Calu3 (cell line): ENCODE measurements at regions not wholly inside any gene's neighbourhood (a gene's known extent, or its start where the extent isn't known, plus 50 kb on each side); places are given as distances from the start of the nearest gene placed in this dataset.

Source experiments
- BruUV-seq: library from RNA; stranded (reverse); fragments of 400-500 nt; replicated peaks from 2 replicates; lab custom pipeline; 2021; lab: Mats Ljungman, UMichigan
- CTCF ChIA-PET: fragments of 300-600 bp; sonication (Branson Sonifier 250); formaldehyde crosslinking; loops from one replicate; lab custom pipeline; 2022; ENCODE audit warnings: antibody characterized with exemption; lab: Charles Lee
- DNase-seq: peaks from one replicate; pipeline ENCODE4 v3.0.0; 2022
- H3K27ac Mint-ChIP-seq: one replicate; pipeline ENCODE4 v1.8.0; 2022; ENCODE audit warnings: mixed read lengths; ENCODE audit not compliant: unreplicated experiment
- H3K27me3 Mint-ChIP-seq: one replicate; pipeline ENCODE4 v1.8.0; 2022; ENCODE audit warnings: mixed read lengths; ENCODE audit not compliant: unreplicated experiment
- H3K36me3 Mint-ChIP-seq: one replicate; pipeline ENCODE4 v1.8.0; 2022; ENCODE audit warnings: mild to moderate bottlenecking, moderate library complexity, mixed read lengths; ENCODE audit not compliant: insufficient read depth, unreplicated experiment
- H3K4me1 Mint-ChIP-seq: one replicate; pipeline ENCODE4 v1.8.0; 2022; ENCODE audit warnings: mild to moderate bottlenecking, low read depth, mixed read lengths; ENCODE audit not compliant: unreplicated experiment
- H3K4me3 Mint-ChIP-seq: one replicate; pipeline ENCODE4 v1.8.0; 2022; ENCODE audit warnings: mild to moderate bottlenecking, low read depth, moderate library complexity, mixed read lengths; ENCODE audit not compliant: unreplicated experiment
- H3K9me3 Mint-ChIP-seq: one replicate; pipeline ENCODE4 v1.8.0; 2022; ENCODE audit warnings: low read depth, mixed read lengths; ENCODE audit not compliant: unreplicated experiment
- CTCF ChIP-seq: fragments of 200-600 bp; IDR thresholded peaks from one replicate; pipeline ENCODE4 v1.8.0; 2022; ENCODE audit warnings: antibody characterized with exemption; ENCODE audit not compliant: unreplicated experiment
- intact Hi-C: fragments of 100-400 bp; cut with micrococcal nuclease; formaldehyde crosslinking; loops from one replicate; pipeline ENCODE4 v1.10.0; 2022; ENCODE audit not compliant: unreplicated experiment

DNA sequence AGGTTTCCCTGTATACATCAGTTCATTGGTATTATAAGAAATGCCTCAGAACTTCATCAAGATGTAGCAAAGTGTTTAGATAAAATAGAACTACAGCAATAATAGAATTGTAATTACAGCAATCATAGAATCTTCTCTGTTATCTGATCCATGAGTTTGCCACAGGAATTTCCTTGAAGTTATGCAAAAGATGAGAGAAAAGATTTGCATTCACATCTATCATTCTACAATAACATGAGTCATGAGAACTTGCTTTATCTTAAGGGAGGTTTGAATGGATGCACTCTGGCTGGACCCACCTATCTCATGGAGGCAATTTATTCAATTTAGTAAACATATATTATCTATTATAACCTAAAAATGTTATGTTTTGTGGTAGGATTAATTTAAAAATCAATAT is 329.8 kb upstream of the EPHA7 start:
- TF ChIP-seq CTCF = no peak
- no peak for DNase-seq
- Mint-ChIP-seq H3K4me1 (no peaks in the 10 kb centered on the region), H3K36me3 (no peaks in the 10 kb centered on the region), H3K27me3 (no peaks in the 10 kb centered on the region), H3K27ac (no peak overlapping the region), H3K4me3 (no peak overlapping the region), H3K9me3 (no peaks in the 10 kb centered on the region)
- BruUV-seq = no TSS peak
- CTCF ChIA-PET = no interaction called here
- intact Hi-C loops = no loop called here

DNA sequence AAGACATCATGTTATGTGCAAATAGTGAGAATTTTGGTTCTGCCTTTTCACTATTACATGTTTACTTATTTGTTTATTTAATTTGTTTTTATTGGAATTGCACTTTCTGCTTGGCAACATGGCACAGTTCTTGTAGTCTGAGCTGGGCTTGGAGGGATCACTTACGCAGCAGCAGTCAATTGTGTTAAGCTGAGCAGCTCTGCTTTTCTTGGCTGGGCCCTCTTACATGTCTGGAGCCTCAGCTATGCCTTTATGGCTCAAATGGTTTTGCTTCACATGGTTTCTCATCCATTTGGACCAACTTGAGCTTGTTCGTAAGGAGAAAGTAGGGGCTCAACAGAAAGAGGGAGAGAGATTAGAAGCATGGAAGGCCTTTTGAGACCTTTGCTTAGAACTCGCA is 327.5 kb upstream of the EPHA7 start:
- no peak for TF ChIP-seq CTCF
- no TSS peak for BruUV-seq
- H3K27me3 Mint-ChIP-seq = no peaks in the 10 kb centered on the region
- H3K27ac Mint-ChIP-seq = no peak overlapping the region
- no peak for DNase-seq
- H3K4me3 Mint-ChIP-seq = no peak overlapping the region
- H3K4me1 Mint-ChIP-seq = no peaks in the 10 kb centered on the region
- intact Hi-C loops = no loop called here
- CTCF ChIA-PET = no interaction called here
- H3K36me3 Mint-ChIP-seq = no peaks in the 10 kb centered on the region
- peaks cover 3% of the 10 kb centered on the region for H3K9me3 Mint-ChIP-seq

DNA sequence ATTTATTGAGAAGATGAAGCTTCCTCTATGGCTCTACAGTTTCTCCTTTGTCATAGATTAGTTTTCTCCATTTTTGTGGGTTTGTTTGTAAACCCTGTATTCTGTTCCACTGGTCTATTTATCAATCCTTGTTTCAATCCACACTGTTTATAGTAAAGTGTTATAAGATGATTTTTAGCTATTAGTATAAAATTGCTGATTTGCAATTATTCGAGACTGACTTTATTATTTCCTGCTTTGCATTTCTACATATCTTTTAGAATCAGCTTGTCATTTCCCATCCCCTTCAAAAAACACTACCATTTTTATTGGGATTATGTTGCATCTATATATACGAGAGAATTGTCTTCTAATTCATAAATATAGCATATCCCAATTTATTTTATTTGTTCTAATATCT is 325.9 kb upstream of the EPHA7 start:
- no peak for DNase-seq
- no peaks in the 10 kb centered on the region for H3K27me3 Mint-ChIP-seq
- H3K9me3 Mint-ChIP-seq = peaks cover 5% of the 10 kb centered on the region
- no peak for TF ChIP-seq CTCF
- no peak overlapping the region for H3K27ac Mint-ChIP-seq
- H3K4me1 Mint-ChIP-seq = no peaks in the 10 kb centered on the region
- intact Hi-C loops = no loop called here
- no peak overlapping the region for H3K4me3 Mint-ChIP-seq
- BruUV-seq = no TSS peak
- H3K36me3 Mint-ChIP-seq = no peaks in the 10 kb centered on the region
- CTCF ChIA-PET = no interaction called here

GRCh38 chr6:93735099-93735498 is 315.7 kb upstream of the EPHA7 start:
- no TSS peak for BruUV-seq
- CTCF ChIA-PET = no interaction called here
- Mint-ChIP-seq H3K4me1 (no peaks in the 10 kb centered on the region), H3K4me3 (no peak overlapping the region), H3K27me3 (no peaks in the 10 kb centered on the region), H3K9me3 (peaks cover 2% of the 10 kb centered on the region), H3K27ac (no peak overlapping the region), H3K36me3 (no peaks in the 10 kb centered on the region)
- intact Hi-C loops = no loop called here
- no peak for DNase-seq
- no peak for TF ChIP-seq CTCF

DNA sequence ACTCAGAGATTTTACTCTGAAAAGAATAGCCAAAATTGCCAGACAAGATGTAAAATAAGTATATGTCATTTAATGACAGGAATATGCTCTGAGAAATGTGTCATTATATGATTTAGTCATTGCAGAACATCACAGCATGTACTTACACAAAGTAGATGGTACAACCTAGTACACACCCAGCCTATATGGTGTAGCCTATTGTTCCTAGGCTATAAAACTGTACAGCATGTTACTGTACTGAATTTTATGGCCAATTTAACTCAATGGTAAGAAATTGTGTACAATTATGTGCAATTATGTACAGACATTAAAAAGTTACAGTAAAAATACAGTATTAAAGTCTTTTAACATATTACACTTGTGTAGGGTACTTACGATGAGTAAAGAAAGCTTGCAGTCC is 311.9 kb upstream of the EPHA7 start:
- no TSS peak for BruUV-seq
- no peak for TF ChIP-seq CTCF
- intact Hi-C loops = no loop called here
- no peaks in the 10 kb centered on the region for H3K27me3 Mint-ChIP-seq
- no peaks in the 10 kb centered on the region for H3K4me1 Mint-ChIP-seq
- H3K4me3 Mint-ChIP-seq = no peak overlapping the region
- no peak overlapping the region for H3K27ac Mint-ChIP-seq
- H3K36me3 Mint-ChIP-seq = no peaks in the 10 kb centered on the region
- DNase-seq = no peak
- CTCF ChIA-PET = no interaction called here
- peaks cover 8% of the 10 kb centered on the region for H3K9me3 Mint-ChIP-seq
